ENCODE measurements at regions not wholly inside any gene's neighbourhood (a gene's known extent, or its start where the extent isn't known, plus 50 kb on each side); places are given as distances from the start of the nearest gene placed in this dataset.
A peak's percentile ranks its signal among the peaks of the same experiment; 100 is the strongest.

DNA sequence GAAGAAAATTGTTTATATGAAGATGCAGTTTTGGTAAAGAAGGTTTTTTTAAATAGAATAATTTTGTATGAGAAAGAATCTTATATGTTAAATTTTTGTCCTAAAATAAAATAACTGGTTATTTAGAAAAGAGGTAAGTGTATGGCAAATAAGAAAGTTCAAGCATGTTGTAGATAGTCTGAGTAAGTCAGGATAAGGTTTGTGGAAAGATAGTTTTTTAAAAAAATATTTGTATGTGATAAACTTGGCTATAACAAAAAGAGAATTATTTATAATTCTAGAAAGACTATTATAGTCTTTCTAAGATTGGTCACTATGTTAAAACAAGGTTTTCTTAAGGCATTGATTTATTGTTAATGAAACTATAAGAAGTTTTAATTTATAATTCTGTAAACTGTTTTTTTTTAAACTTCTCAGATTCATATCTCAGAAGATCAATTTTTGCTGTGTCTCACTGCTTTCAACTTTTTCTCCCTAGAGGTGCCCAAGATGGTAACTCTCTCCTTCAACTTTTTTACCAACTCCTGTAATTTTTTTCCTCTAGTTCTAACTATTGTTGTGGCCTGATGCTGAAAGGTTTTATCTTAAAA is 698.6 kb downstream of the CCSER2 start:
- ATAC-seq (ENCODE audit: low read depth in 2 of 2) (no peak), DNase-seq (no peak)
- Mint-ChIP-seq H3K36me3 (no peaks in the 10 kb centered on the region), H3K4me3 (no peak overlapping the region), H3K27me3 (no peaks in the 10 kb centered on the region), H3K27ac (no peak overlapping the region), H3K4me1 (no peaks in the 10 kb centered on the region), H3K9me3 (peaks cover 1 to 25% (median 5%) of the 10 kb centered on the region in 7 donors)

DNA sequence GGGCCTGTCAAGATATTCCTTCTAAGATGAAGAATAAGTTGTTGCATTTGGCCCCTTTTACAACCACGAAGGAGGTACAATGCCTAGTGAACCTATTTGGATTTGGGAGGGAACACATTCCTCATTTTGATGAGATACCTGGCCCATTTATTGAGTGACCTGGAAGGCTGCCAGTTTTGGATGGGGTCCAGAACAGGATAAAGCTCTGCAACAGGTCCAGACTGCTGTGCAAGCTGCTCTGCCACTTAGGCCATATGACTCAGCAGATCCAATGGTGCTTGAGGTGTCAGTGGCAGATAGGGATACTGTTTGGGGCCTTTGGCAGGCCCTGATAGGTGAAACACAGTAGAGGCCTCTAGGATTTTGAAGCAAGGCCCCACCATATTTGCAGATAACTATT is 704.6 kb downstream of the CCSER2 start:
- Mint-ChIP-seq H3K27me3 (no peaks in the 10 kb centered on the region), H3K36me3 (no peaks in the 10 kb centered on the region), H3K4me3 (no peak overlapping the region), H3K9me3 (peaks cover 3 to 7% (median 4%) of the 10 kb centered on the region in 7 donors), H3K27ac (no peak overlapping the region), H3K4me1 (no peaks in the 10 kb centered on the region)
- no peak for DNase-seq
- ATAC-seq (ENCODE audit: low read depth in 2 of 2), result no peak

DNA sequence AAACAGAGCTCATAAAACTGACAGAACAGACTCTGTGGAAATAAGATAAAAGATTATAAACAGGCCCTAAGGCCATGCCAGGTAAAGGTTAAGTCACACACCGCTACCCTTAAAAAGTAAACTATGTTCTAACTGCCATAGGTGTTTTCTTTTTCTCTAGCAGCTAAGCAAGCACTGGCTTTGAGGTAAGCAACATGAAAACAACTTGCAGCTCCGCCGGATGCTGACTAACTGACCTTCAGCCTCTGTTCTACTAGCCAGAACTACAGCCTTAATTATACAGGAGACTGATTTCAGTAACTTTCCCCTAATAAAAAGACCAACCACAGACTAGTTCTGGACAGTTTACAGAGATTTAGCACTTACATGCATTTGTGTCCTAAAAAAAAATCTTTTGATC is 708.3 kb downstream of the CCSER2 start:
- ATAC-seq (ENCODE audit: low read depth in 2 of 2) (no peak), DNase-seq (no peak)
- Mint-ChIP-seq H3K4me3 (no peak overlapping the region), H3K36me3 (no peaks in the 10 kb centered on the region), H3K27me3 (no peaks in the 10 kb centered on the region), H3K4me1 (no peaks in the 10 kb centered on the region), H3K27ac (no peak overlapping the region), H3K9me3 (peaks cover 10 to 26% (median 16%) of the 10 kb centered on the region in 7 donors)

DNA sequence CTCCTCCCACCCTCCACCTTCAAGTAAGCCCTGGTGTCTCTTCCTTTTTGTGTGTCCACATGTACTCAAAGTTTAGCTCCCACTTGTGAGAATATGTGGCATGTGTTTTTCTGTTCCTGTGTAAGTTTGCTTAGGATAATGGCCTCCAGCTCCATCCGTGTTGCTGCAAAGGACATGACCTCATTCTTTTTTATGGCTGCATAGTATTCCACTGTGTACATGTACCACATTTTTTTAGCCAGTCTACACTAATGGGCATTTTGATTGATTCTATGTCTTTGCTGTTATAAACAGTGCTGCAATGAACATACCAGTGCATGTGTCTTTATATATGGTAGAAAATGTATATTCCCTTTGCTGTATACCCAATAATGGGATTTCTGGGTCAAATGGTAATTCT is 710.9 kb downstream of the CCSER2 start:
- Mint-ChIP-seq H3K4me1 (no peaks in the 10 kb centered on the region), H3K4me3 (no peak overlapping the region), H3K27me3 (no peaks in the 10 kb centered on the region), H3K27ac (peak overlapping the region in 1 of 6 donors; percentile 20), H3K36me3 (no peaks in the 10 kb centered on the region), H3K9me3 (peaks cover 10 to 43% (median 19%) of the 10 kb centered on the region in 7 donors)
- ATAC-seq (ENCODE audit: low read depth in 2 of 2), result no peak
- no peak for DNase-seq

DNA sequence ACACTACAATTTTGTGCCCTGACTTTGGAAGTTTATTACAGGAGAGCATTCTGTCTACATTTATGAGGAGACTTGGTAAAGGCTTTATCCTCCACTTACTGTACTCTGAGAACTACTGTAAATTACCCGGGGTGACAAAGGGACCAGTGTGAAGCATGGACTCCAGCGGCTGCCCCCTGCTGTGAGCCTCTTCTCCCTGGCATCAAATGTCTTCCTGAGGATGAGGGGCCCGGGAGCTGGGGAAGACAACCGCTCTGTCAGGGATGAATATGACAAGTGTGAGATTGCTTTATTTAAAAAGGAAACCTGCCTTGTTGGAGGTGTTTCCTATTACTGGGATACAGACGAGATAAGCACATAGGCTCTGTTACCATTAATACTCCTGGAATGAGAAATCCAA is 714.8 kb downstream of the CCSER2 start:
- Mint-ChIP-seq H3K27ac (peak overlapping the region in 1 of 6 donors; percentile 54), H3K4me3 (no peak overlapping the region), H3K4me1 (no peaks in the 10 kb centered on the region), H3K9me3 (peaks cover 8 to 53% (median 20%) of the 10 kb centered on the region in 7 donors), H3K27me3 (peaks cover 0 to 3% (median 0%) of the 10 kb centered on the region in 3 donors), H3K36me3 (no peaks in the 10 kb centered on the region)
- DNase-seq (no peak), ATAC-seq (ENCODE audit: low read depth in 2 of 2) (no peak)

DNA sequence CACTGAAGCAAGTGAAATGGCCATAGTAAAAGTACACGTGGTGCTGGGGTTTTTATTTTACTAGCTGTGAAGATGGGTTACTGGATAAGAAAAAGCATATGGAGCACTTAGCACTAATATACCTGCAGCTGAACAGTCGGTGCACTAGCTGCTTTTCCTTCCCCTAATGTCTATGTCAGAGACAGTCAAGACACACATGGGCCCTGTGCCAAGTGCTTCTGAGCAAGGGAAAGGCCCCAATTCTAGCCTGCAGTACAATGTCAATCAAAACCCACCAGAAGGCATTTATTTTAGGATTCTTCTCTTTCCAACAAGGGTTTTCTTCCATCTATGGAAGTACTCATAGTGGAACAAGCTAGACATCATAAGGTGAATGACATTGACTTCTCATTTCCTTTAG is 716.7 kb downstream of the CCSER2 start:
- no peak overlapping the region for H3K4me3 Mint-ChIP-seq
- H3K9me3 Mint-ChIP-seq, result peaks cover 2 to 39% (median 9%) of the 10 kb centered on the region in 7 donors
- H3K36me3 Mint-ChIP-seq, result no peaks in the 10 kb centered on the region
- DNase-seq, result no peak
- peaks cover 0 to 3% (median 0%) of the 10 kb centered on the region in 3 donors for H3K27me3 Mint-ChIP-seq
- H3K27ac Mint-ChIP-seq, result no peak overlapping the region
- no peaks in the 10 kb centered on the region for H3K4me1 Mint-ChIP-seq
- no peak for ATAC-seq (ENCODE audit: low read depth in 2 of 2)

DNA sequence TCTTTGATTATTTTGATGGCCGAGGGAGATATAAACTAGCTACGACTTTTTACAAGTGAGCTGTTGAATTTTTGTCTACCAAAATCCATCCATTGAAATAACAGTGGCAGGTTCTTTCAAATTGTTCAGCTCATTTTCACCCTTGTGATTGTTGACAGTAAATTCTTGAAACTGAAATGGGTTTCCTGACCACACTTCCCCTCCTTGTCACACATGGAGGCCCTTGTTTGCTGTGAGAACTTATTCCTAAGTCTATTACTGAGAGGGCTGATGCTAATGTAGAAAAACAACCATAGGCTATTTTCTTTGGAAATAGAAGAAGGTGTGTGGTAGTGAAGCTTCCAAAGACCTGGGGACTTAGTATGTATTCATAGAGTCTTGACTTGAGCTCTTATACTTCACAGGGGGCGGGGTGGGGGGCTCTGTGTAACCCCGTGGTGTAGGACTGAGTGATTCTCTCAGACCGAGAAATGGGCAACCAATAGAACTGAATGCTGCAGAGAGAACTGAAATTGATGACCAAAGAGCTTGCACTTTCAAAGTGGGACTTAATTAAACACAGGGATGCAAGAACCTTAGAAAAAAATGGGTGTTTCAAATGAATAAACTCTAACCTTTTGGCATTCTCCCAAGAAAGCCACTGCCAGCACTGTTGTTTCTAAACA is 718.9 kb downstream of the CCSER2 start:
- DNase-seq (no peak), ATAC-seq (ENCODE audit: low read depth in 2 of 2) (no peak)
- Mint-ChIP-seq H3K36me3 (no peaks in the 10 kb centered on the region), H3K9me3 (peaks cover 0 to 27% (median 3%) of the 10 kb centered on the region in 7 donors), H3K27ac (no peak overlapping the region), H3K4me3 (no peak overlapping the region), H3K27me3 (peaks cover 0 to 3% (median 0%) of the 10 kb centered on the region in 3 donors), H3K4me1 (no peaks in the 10 kb centered on the region)

DNA sequence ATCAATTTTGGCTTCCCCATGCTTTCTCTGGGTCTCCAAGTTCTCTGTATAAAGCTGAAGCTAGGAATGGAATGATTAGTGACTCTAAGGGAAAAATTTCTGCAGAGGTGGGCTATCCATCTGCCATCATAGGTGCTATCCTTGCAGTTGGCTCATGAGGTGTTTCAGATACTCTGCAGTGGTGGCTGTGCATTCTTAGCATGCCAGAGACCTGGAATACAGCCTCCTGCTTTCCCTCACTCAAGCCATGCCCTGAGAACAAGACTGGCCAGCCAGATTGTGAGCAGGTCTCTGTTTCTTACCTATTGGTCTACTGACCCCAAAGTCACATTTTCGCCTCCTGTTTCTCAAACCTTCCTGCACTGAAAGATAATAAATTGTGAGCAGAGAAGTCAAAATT is 719.6 kb downstream of the CCSER2 start:
- Mint-ChIP-seq H3K4me3 (no peak overlapping the region), H3K27me3 (peaks cover 0 to 3% (median 0%) of the 10 kb centered on the region in 3 donors), H3K27ac (no peak overlapping the region), H3K9me3 (peaks cover 0 to 29% (median 3%) of the 10 kb centered on the region in 7 donors), H3K36me3 (no peaks in the 10 kb centered on the region), H3K4me1 (no peaks in the 10 kb centered on the region)
- no peak for DNase-seq
- no peak for ATAC-seq (ENCODE audit: low read depth in 2 of 2)

DNA sequence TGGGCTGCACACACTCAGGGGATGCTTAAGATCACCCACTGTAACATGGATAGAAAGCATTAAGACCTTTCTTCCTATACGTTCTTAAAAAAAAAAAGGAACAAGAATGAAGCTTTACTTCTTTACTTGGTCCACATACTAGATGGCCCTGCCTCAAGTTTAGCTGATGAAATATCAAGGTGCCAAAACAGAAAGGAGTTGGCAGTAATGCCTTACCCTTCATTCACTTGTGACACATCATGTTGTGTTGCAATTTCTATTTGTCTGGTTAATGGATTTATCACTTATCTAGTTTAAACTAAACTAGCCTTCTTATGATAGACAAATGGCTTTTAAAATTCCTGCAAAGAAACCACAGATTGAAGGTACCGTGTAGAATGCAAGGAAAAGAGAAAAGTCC is 720.3 kb downstream of the CCSER2 start:
- peaks cover 0 to 24% (median 3%) of the 10 kb centered on the region in 7 donors for H3K9me3 Mint-ChIP-seq
- no peak overlapping the region for H3K4me3 Mint-ChIP-seq
- H3K36me3 Mint-ChIP-seq, result no peaks in the 10 kb centered on the region
- DNase-seq, result no peak
- no peak overlapping the region for H3K27ac Mint-ChIP-seq
- peaks cover 0 to 3% (median 0%) of the 10 kb centered on the region in 3 donors for H3K27me3 Mint-ChIP-seq
- no peaks in the 10 kb centered on the region for H3K4me1 Mint-ChIP-seq
- ATAC-seq (ENCODE audit: low read depth in 2 of 2), result no peak

DNA sequence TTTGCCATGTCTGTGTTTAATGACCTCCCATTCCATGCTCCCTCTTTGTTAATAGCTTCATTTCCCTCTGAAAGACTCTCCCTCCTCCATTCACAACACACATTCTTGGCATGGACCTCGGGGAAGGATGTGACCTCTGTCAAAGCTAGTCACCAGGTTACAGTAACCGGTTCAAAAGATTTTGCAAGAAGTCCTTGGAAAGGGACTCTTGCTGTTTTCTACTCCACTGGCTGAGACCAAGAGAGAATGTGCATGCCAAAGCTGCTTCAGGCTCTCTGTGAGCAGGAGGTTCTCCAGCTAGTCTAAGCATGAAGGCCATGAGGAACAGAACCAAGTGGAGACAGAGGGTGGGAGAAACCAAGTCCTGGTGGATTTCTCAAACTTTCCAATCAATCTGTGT is 732.6 kb downstream of the CCSER2 start:
- H3K27ac Mint-ChIP-seq, result no peak overlapping the region
- no peak for ATAC-seq (ENCODE audit: low read depth in 2 of 2)

DNA sequence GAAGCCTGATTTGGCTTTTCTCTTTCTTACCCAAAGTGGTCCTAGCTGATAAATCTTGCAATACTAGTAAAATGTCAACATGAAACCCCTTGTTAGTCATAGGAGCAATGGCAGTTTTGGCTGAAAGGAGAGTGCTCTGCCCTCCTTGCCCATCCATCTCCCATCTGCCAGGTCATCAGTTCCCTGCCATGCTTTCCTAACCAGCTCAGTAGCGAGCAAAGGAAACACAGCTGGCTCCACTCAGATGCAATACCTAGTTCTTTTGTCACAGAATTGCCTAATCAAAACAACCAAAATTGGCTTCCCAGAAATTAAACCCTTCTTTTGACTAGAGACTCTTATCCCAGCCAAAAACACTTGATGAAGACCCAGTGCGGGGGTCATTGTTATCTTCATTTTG is 733.0 kb downstream of the CCSER2 start:
- Mint-ChIP-seq H3K36me3 (peaks cover 0 to 7% of the 10 kb centered on the region in 2 donors), H3K27ac (no peak overlapping the region), H3K4me3 (no peak overlapping the region), H3K4me1 (no peaks in the 10 kb centered on the region), H3K27me3 (no peaks in the 10 kb centered on the region), H3K9me3 (peaks cover 2 to 28% (median 14%) of the 10 kb centered on the region in 7 donors)
- ATAC-seq (ENCODE audit: low read depth in 2 of 2) (no peak), DNase-seq (no peak)

More for the DNA sequence above, 732.6 kb downstream of the CCSER2 start:
- H3K9me3 Mint-ChIP-seq, result peaks cover 4 to 31% (median 16%) of the 10 kb centered on the region in 7 donors
- H3K4me1 Mint-ChIP-seq, result no peaks in the 10 kb centered on the region
- H3K4me3 Mint-ChIP-seq, result no peak overlapping the region
- H3K36me3 Mint-ChIP-seq, result peaks cover 0 to 10% of the 10 kb centered on the region in 2 donors
- no peak for DNase-seq
- H3K27me3 Mint-ChIP-seq, result no peaks in the 10 kb centered on the region

DNA sequence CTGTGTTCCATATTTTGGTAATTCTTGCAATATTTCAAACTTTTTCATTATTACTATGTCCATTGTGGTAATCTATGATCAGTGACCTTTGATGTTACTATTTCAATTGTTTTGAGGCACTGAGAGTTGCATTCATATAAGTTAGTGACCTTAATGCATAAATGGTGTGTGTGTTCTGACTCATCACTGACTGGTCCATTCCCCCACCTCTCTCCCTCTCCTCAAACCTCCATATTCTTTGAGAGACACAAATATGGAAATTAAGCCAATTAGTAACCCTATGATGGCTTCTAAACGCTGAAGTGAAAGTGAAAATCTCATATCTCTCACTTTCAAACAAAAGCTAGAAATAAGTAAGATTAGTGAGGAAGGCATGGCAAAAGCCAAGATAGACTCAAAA is 739.6 kb downstream of the CCSER2 start:
- Mint-ChIP-seq H3K4me1 (no peaks in the 10 kb centered on the region), H3K9me3 (peaks cover 1 to 13% (median 4%) of the 10 kb centered on the region in 7 donors), H3K27ac (no peak overlapping the region), H3K27me3 (no peaks in the 10 kb centered on the region), H3K36me3 (no peaks in the 10 kb centered on the region), H3K4me3 (no peak overlapping the region)
- no peak for DNase-seq
- no peak for ATAC-seq (ENCODE audit: low read depth in 2 of 2)

DNA sequence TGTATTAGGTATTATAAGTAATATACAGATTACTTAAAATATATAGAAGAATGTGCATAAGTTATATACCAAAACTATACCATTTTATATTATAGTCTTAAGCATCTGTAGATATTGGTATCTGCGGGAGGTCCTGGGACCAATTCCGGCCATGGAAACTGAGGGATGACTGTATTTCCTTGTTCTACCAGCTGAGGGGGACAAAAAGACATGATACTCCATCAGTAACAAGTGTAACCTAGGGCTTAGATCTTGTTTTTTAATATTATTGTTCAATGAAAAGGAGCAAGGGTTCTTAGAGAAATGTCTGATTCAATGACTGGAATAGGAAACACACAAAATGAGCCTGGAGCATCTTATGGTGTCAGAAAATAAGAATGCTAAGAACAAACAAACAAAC is 752.5 kb downstream of the CCSER2 start:
- no peak overlapping the region for H3K27ac Mint-ChIP-seq
- no peak for ATAC-seq (ENCODE audit: low read depth in 2 of 2)
- no peaks in the 10 kb centered on the region for H3K4me1 Mint-ChIP-seq
- no peak for DNase-seq
- no peaks in the 10 kb centered on the region for H3K27me3 Mint-ChIP-seq
- H3K36me3 Mint-ChIP-seq, result no peaks in the 10 kb centered on the region
- H3K4me3 Mint-ChIP-seq, result no peak overlapping the region
- peaks cover 0 to 8% (median 2%) of the 10 kb centered on the region in 7 donors for H3K9me3 Mint-ChIP-seq

DNA sequence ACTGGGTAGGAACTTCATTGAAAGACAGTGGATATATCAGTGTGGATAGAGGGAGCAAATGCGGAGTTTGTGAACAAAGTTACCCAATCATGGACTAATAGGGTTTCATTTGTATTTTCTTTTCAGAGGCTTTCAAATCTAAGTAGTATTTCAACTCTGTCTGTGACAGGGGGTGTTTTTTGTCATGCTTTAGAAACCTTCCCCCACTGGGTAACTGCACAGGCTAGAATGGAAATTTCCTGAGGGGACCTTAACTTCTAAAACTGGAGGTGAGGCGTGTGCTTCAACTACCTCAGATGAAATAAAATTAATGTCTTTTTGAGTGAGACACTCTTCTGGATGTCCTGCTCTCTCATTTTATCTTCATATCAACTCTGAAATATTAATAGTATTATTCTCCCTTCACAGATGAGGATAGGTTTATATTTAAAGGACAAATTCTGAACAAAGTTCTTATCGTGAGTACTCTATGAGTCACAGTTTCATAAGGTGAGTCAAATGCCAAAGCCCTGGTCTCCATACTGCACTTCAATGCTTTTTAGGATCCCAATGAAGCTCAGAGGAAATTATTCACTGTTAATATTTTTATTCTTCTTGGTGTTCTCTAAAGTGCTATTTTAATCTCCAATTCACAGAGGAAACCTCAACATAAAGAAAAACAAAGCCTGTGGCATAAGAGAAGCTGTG is 770.6 kb downstream of the CCSER2 start:
- no peak overlapping the region for H3K27ac Mint-ChIP-seq
- H3K9me3 Mint-ChIP-seq, result peaks cover 0 to 7% (median 0%) of the 10 kb centered on the region in 7 donors
- no peak overlapping the region for H3K4me3 Mint-ChIP-seq
- DNase-seq (no peak), ATAC-seq (ENCODE audit: low read depth in 2 of 2) (no peak)
- H3K36me3 Mint-ChIP-seq, result no peaks in the 10 kb centered on the region
- no peaks in the 10 kb centered on the region for H3K27me3 Mint-ChIP-seq
- H3K4me1 Mint-ChIP-seq, result no peaks in the 10 kb centered on the region
